ENCODE measurements at regions not wholly inside any gene's neighbourhood (a gene's known extent, or its start where the extent isn't known, plus 50 kb on each side); places are given as distances from the start of the nearest gene placed in this dataset.

DNA sequence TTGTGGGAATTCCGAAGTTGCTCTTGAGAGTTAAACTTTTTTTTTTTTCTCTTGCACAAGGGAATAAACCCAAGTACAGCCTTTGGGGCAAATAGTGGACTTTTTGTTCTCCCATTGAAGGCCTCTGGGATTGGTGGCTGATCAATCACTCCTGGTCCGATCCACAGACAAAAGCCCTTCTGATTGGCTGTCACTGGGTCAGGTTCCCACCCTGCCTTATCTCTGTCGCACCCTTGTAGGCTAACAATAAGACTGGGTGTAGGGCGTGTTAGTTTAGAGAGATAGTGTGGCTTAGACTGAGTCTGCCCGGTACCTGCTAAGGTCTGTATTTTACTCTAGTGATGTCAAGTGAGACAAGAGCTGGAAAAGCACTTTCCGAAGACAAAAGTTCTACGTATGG lies 380.8 kb downstream of the NDFIP2 start:
- TF ChIP-seq POLR2A (IDR thresholded peaks at IDR 0.05) = no peak
- TF ChIP-seq, protein P1, sequence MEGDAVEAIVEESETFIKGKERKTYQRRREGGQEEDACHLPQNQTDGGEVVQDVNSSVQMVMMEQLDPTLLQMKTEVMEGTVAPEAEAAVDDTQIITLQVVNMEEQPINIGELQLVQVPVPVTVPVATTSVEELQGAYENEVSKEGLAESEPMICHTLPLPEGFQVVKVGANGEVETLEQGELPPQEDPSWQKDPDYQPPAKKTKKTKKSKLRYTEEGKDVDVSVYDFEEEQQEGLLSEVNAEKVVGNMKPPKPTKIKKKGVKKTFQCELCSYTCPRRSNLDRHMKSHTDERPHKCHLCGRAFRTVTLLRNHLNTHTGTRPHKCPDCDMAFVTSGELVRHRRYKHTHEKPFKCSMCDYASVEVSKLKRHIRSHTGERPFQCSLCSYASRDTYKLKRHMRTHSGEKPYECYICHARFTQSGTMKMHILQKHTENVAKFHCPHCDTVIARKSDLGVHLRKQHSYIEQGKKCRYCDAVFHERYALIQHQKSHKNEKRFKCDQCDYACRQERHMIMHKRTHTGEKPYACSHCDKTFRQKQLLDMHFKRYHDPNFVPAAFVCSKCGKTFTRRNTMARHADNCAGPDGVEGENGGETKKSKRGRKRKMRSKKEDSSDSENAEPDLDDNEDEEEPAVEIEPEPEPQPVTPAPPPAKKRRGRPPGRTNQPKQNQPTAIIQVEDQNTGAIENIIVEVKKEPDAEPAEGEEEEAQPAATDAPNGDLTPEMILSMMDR (IDR thresholded peaks at IDR 0.05) = no peak

Data from breast epithelium (tissue), 3 donors.